HFFc6 (cell line): ENCODE measurements at regions not wholly inside any gene's neighbourhood (a gene's known extent, or its start where the extent isn't known, plus 50 kb on each side); places are given as distances from the start of the nearest gene placed in this dataset.

Source experiments
- DNase-seq: peaks from one replicate; pipeline ENCODE4 v3.0.0-alpha.2; 2018
- H3K27ac Mint-ChIP-seq: 2 replicates; pipeline ENCODE4 v1.8.0; 2020; ENCODE audit warnings: mild to moderate bottlenecking, mixed read lengths
- H3K27me3 Mint-ChIP-seq: 2 replicates; pipeline ENCODE4 v1.8.0; 2021; ENCODE audit warnings: mild to moderate bottlenecking, moderate library complexity, mixed read lengths; ENCODE audit not compliant: insufficient read depth
- H3K36me3 Mint-ChIP-seq: 2 replicates; pipeline ENCODE4 v1.8.0; 2021; ENCODE audit warnings: low read depth, mixed read lengths
- H3K4me1 Mint-ChIP-seq: 2 replicates; pipeline ENCODE4 v1.8.0; 2020; ENCODE audit warnings: low read depth, mixed read lengths
- H3K4me3 Mint-ChIP-seq: 2 replicates; pipeline ENCODE4 v1.8.0; 2020; ENCODE audit warnings: mild to moderate bottlenecking, moderate library complexity, mixed read lengths
- H3K9me3 Mint-ChIP-seq: 2 replicates; pipeline ENCODE4 v1.8.0; 2020; ENCODE audit warnings: mild to moderate bottlenecking, mixed read lengths
- TF ChIP-seq, protein P1 (sequence below): fragments of 200-600 bp; sonication (generic); IDR thresholded peaks from 2 replicates; pipeline ENCODE4 v1.5.0; 2021; ENCODE audit warnings: antibody characterized with exemption, mild to moderate bottlenecking

DNA sequence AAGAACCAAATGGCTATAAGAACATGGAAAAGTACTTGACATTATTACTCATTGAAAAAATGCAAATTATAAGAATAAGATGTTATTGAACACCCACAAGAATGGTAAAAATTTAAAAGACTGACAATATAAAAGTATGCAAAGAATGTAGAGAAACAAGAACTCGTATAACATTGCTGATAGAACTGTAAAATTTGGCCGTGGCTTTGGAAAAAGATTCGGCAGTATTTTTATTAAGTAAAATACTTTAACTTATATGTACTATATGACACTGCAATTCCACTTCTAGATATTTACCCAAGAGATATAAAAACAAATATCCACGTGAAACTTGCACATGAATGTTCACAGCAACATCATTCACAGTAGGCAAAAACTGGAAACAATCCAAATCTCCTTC lies 239.2 kb downstream of the TPBG start:
- no peak for DNase-seq
- no peaks in the 10 kb centered on the region for H3K9me3 Mint-ChIP-seq
- H3K27ac Mint-ChIP-seq, result no peak overlapping the region
- no peak overlapping the region for H3K4me3 Mint-ChIP-seq
- peaks cover 8% of the 10 kb centered on the region for H3K27me3 Mint-ChIP-seq
- no peaks in the 10 kb centered on the region for H3K4me1 Mint-ChIP-seq
- TF ChIP-seq, protein P1, sequence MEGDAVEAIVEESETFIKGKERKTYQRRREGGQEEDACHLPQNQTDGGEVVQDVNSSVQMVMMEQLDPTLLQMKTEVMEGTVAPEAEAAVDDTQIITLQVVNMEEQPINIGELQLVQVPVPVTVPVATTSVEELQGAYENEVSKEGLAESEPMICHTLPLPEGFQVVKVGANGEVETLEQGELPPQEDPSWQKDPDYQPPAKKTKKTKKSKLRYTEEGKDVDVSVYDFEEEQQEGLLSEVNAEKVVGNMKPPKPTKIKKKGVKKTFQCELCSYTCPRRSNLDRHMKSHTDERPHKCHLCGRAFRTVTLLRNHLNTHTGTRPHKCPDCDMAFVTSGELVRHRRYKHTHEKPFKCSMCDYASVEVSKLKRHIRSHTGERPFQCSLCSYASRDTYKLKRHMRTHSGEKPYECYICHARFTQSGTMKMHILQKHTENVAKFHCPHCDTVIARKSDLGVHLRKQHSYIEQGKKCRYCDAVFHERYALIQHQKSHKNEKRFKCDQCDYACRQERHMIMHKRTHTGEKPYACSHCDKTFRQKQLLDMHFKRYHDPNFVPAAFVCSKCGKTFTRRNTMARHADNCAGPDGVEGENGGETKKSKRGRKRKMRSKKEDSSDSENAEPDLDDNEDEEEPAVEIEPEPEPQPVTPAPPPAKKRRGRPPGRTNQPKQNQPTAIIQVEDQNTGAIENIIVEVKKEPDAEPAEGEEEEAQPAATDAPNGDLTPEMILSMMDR, result no peak
- no peaks in the 10 kb centered on the region for H3K36me3 Mint-ChIP-seq

DNA sequence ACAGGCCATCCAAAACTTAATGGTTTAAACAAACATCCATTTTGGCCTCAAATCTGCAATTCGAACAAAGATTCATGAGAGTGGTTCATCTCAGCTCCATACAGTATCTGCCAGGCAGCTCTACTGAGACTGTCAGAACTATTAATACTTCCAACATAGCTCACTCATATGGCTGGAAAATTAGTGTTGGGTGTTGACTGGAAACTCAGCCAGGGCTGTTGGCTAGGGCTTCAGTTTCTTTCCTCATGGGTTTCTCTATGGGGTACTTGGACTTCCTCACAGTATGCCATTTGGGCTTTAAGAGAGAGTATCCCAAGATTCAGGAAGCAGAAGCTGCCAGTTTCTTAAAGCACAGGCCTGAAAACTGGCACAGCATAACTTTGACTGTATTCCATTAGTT lies 240.3 kb downstream of the TPBG start:
- TF ChIP-seq, protein P1, result no peak
- Mint-ChIP-seq H3K27me3 (peaks cover 9% of the 10 kb centered on the region), H3K27ac (no peak overlapping the region), H3K9me3 (no peaks in the 10 kb centered on the region), H3K4me1 (no peaks in the 10 kb centered on the region), H3K36me3 (no peaks in the 10 kb centered on the region), H3K4me3 (no peak overlapping the region)
- DNase-seq, result no peak

DNA sequence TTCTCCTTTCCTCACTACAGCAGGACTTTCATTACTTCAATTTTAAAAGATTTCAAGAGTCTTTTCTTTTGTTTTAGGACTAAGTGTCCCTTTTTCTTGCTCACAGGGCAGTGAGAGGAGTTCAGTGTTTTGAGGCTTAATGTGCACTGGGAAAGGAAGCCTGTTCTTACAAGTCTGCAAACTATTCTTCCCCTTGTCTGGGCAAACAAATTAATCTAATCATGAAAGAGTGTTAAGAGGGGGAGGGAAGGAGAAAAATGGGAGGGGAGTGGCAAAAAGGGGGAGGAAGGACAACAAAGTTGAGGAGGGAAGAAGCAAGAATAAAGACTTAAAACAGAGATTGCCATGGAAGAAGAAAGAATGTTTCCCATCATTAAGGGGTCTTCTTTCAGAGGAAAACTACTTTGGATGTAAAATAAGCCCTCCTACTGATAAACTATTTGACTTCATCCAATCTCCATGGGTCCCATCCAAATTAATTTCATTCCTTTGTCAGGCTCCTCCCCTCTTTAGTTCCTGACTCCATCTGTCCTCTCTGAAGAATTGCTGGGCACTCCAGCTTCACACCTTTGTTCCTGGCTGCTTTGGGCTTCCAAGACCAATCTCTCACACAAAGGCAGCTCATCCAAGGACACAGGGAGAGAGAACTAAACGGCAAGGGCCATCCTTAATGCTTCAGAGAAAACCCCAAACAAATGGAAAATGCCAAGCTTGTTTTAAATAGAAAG lies 244.5 kb downstream of the TPBG start:
- TF ChIP-seq, protein P1, result no peak
- Mint-ChIP-seq H3K4me1 (no peaks in the 10 kb centered on the region), H3K36me3 (no peaks in the 10 kb centered on the region), H3K4me3 (no peak overlapping the region), H3K27me3 (peaks cover 9% of the 10 kb centered on the region), H3K9me3 (no peaks in the 10 kb centered on the region), H3K27ac (no peak overlapping the region)
- no peak for DNase-seq

DNA sequence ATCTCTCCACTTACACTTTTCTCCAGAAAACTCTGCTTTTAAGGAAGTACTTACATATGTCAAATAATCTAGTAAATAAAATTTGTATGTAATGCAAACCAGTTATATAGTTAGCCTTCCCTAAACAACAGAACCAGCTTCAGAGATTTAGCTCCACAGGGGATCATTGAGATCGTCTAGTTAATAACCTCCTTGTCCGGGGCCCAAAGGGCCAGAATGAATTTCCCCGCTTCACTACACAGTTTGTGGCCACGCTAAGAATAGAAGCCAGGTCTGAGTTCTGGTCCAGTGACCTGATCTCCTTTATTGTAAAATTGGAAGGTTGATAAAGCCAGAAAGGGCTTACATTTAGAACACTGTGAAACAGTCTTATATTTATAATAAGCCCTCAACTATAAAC lies 245.2 kb downstream of the TPBG start:
- Mint-ChIP-seq H3K27ac (no peak overlapping the region), H3K27me3 (peaks cover 9% of the 10 kb centered on the region), H3K4me3 (no peak overlapping the region), H3K9me3 (no peaks in the 10 kb centered on the region), H3K4me1 (no peaks in the 10 kb centered on the region), H3K36me3 (no peaks in the 10 kb centered on the region)
- no peak for DNase-seq
- TF ChIP-seq, protein P1, result no peak

DNA sequence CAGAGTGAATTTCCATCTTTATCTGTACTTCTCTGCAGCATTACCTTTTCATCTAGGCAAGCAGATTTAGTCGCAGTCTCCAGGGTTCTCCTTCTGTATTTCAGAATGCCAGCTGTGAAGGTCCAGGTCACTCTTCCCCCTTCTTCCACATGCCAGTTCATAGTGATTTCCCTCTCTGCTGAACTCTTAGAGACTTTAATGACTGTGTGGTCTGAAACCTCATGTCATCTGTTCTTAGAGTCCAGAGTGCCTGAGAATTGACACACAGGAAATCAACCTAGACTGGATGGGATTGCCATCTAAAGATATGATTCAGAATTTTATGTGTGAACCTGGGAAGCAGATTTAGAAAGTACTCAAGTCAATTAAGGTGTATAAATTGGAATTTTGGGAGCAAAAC lies 248.1 kb downstream of the TPBG start:
- Mint-ChIP-seq H3K27ac (no peak overlapping the region), H3K27me3 (peaks cover 13% of the 10 kb centered on the region), H3K9me3 (no peaks in the 10 kb centered on the region), H3K36me3 (no peaks in the 10 kb centered on the region), H3K4me1 (no peaks in the 10 kb centered on the region), H3K4me3 (no peak overlapping the region)
- TF ChIP-seq, protein P1, result no peak
- no peak for DNase-seq
